ENCODE measurements at regions not wholly inside any gene's neighbourhood (a gene's known extent, or its start where the extent isn't known, plus 50 kb on each side); places are given as distances from the start of the nearest gene placed in this dataset.

GRCh38 chr5:39525271-39525670 is 100.5 kb upstream of the DAB2 start:
- DNase-seq (ENCODE audit: low read depth in 1 of 2, low spot score in 1 of 2), result no peak
- Histone ChIP-seq H3K4me2 (no peak overlapping the region), H3K9me3 (no peaks in the 10 kb centered on the region), H3K4me3 (no peak overlapping the region), H3K4me1 (peaks cover 7% of the 10 kb centered on the region), H3K27ac (no peak overlapping the region)
- ChIA-PET CTCF (interaction anchor here (1.0 to 1.4 kb wide), 3 partner anchors 22 to 49 kb away, joined by 3 to 4 read pairs (median 4); no protein-coding TSS in a partner anchor), POLR2A (no interaction called here)
- TF ChIP-seq HDAC2 (IDR thresholded peaks at IDR 0.05) (no peak), SREBF2 (IDR thresholded peaks at IDR 0.05) (no peak), RNF2 (IDR thresholded peaks at IDR 0.05; ENCODE audit: borderline replicate concordance, low read depth) (no peak), RFX5 (IDR thresholded peaks at IDR 0.05) (no peak), CEBPB (IDR thresholded peaks at IDR 0.05) (no peak), HOXA7 (CRISPR knock-in tag; IDR thresholded peaks at IDR 0.05) (no peak), POLR2A (IDR thresholded peaks at IDR 0.05; ENCODE audit: low read length) (no peak), CHD4 (IDR thresholded peaks at IDR 0.05; ENCODE audit: borderline replicate concordance) (no peak), SMC3 (IDR thresholded peaks at IDR 0.05) (no peak), CHD2 (IDR thresholded peaks at IDR 0.05; ENCODE audit: low read length, partially characterized antibody) (no peak), CBX2 (IDR thresholded peaks at IDR 0.05; ENCODE audit: borderline replicate concordance, low read depth) (no peak), KDM5A (IDR thresholded peaks at IDR 0.05) (no peak), POLR2AphosphoS2 (conservative IDR thresholded peaks at IDR 0.05; ENCODE audit: low read length) (no peak), EP300 (IDR thresholded peaks at IDR 0.05) (no peak)
- TF ChIP-seq, protein P1, sequence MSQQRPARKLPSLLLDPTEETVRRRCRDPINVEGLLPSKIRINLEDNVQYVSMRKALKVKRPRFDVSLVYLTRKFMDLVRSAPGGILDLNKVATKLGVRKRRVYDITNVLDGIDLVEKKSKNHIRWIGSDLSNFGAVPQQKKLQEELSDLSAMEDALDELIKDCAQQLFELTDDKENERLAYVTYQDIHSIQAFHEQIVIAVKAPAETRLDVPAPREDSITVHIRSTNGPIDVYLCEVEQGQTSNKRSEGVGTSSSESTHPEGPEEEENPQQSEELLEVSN (IDR thresholded peaks at IDR 0.05; ENCODE audit: borderline replicate concordance, low read depth), result no peak
- TF ChIP-seq, protein P2, sequence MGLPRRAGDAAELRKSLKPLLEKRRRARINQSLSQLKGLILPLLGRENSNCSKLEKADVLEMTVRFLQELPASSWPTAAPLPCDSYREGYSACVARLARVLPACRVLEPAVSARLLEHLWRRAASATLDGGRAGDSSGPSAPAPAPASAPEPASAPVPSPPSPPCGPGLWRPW (IDR thresholded peaks at IDR 0.05), result no peak
- TF ChIP-seq, protein P3, sequence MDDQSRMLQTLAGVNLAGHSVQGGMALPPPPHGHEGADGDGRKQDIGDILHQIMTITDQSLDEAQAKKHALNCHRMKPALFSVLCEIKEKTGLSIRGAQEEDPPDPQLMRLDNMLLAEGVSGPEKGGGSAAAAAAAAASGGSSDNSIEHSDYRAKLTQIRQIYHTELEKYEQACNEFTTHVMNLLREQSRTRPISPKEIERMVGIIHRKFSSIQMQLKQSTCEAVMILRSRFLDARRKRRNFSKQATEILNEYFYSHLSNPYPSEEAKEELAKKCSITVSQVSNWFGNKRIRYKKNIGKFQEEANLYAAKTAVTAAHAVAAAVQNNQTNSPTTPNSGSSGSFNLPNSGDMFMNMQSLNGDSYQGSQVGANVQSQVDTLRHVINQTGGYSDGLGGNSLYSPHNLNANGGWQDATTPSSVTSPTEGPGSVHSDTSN (IDR thresholded peaks at IDR 0.05), result no peak
- no peak for ATAC-seq
- no peak for FAIRE-seq
- 91% methylated on average over 2 of the region's 2 CpGs for WGBS (ENCODE audit: missing lambda C conversion rate)

DNA sequence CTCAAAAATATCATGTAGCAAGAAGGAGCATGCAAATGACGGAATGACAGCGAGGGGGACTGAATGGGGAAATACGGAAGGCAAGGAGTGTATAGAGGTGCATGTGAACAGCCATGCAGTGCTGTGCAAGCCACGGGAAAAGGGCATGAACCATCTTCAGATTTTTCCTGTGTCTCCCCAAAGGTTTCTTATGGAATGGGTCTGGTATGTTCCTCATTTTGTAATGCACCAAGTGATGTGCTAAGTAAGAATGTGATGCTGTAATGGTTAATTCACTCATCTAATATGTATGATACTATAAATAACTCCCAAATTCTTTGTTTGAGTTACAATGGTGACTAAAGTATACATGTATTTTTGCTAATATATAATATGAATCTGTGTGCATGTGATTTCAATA is 99.0 kb upstream of the DAB2 start:
- no peak for FAIRE-seq
- ChIA-PET CTCF (interaction anchor here (0.6 to 1.2 kb wide), 2 partner anchors 23 to 68 kb away, joined by 3 read pairs; no protein-coding TSS in a partner anchor), POLR2A (no interaction called here)
- DNase-seq (ENCODE audit: low read depth in 1 of 2, low spot score in 1 of 2), result no peak
- Histone ChIP-seq H3K9me3 (no peaks in the 10 kb centered on the region), H3K27ac (no peak overlapping the region), H3K4me3 (no peak overlapping the region), H3K4me1 (peaks cover 21% of the 10 kb centered on the region), H3K4me2 (no peak overlapping the region)
- 78% methylated on average over 4 of the region's 4 CpGs for WGBS (ENCODE audit: missing lambda C conversion rate)
- no peak for ATAC-seq
- TF ChIP-seq HOXB13 (CRISPR knock-in tag; IDR thresholded peaks at IDR 0.05; ENCODE audit: low read depth) (no peak), HMGXB4 (CRISPR knock-in tag; IDR thresholded peaks at IDR 0.05; ENCODE audit: borderline replicate concordance) (no peak), TP53 (CRISPR knock-in tag; IDR thresholded peaks at IDR 0.05) (no peak), POLR2A (IDR thresholded peaks at IDR 0.05; ENCODE audit: low read length) (no peak), MAFK (IDR thresholded peaks at IDR 0.05; ENCODE audit: partially characterized antibody) (no peak), MYC (IDR thresholded peaks at IDR 0.05; ENCODE audit: borderline replicate concordance, low read length) (no peak), HDAC2 (IDR thresholded peaks at IDR 0.05) (no peak), PHF8 (IDR thresholded peaks at IDR 0.05; ENCODE audit: borderline replicate concordance, low read depth) (no peak), HOXB5 (CRISPR knock-in tag; IDR thresholded peaks at IDR 0.05) (no peak)
- TF ChIP-seq, protein P4, sequence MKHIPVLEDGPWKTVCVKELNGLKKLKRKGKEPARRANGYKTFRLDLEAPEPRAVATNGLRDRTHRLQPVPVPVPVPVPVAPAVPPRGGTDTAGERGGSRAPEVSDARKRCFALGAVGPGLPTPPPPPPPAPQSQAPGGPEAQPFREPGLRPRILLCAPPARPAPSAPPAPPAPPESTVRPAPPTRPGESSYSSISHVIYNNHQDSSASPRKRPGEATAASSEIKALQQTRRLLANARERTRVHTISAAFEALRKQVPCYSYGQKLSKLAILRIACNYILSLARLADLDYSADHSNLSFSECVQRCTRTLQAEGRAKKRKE (CRISPR knock-in tag; IDR thresholded peaks at IDR 0.05; ENCODE audit: low read depth), result no peak
